22Rv1 (cell line): ENCODE measurements at regions not wholly inside any gene's neighbourhood (a gene's known extent, or its start where the extent isn't known, plus 50 kb on each side); places are given as distances from the start of the nearest gene placed in this dataset.
"Not testable (repeated sequence)": the region's sequence is repeated elsewhere in the genome, so short reads cannot be mapped to it uniquely, and the experiment has no call there.

ENCODE experiments used
- CTCF ChIP-seq: fragments of 450-650 bp; IDR thresholded peaks from 2 replicates; pipeline ENCODE4 v1.5.1; 2017; ENCODE audit warnings: mild to moderate bottlenecking
- ZFX ChIP-seq: fragments of 450-650 bp; IDR thresholded peaks from 2 replicates; pipeline ENCODE4 v1.6.1; 2017; ENCODE audit warnings: antibody characterized with exemption, borderline replicate concordance

GRCh38 chr22:22056809-22057594 lies 74.4 kb upstream of the TOP3B start:
- TF ChIP-seq CTCF, ZFX: not testable (repeated sequence)
